NCI-H226 (cell line): ENCODE measurements at regions not wholly inside any gene's neighbourhood (a gene's known extent, or its start where the extent isn't known, plus 50 kb on each side); places are given as distances from the start of the nearest gene placed in this dataset.

Source experiments
- DNase-seq: peaks from one replicate; pipeline ENCODE4 v3.0.0-alpha.2; 2015

GRCh38 chr2:207257251-207258250 lies 91.8 kb upstream of the KLF7 start:
- no peak for DNase-seq

GRCh38 chr2:207258263-207258991 lies 92.7 kb upstream of the KLF7 start:
- DNase-seq, result peak; percentile 91

- DNase-seq, result no peak
Measured at GRCh38 chr2:207260021-207260420, 94.3 kb upstream of the KLF7 start.

GRCh38 chr2:207260947-207261346 lies 95.2 kb upstream of the KLF7 start:
- no peak for DNase-seq

- DNase-seq, result no peak
Measured at GRCh38 chr2:207264310-207264709, 98.6 kb upstream of the KLF7 start.

GRCh38 chr2:207265332-207265731 lies 99.6 kb upstream of the KLF7 start:
- DNase-seq, result no peak

GRCh38 chr2:207265869-207266268 lies 100.1 kb upstream of the KLF7 start:
- no peak for DNase-seq

GRCh38 chr2:207266648-207267047 lies 100.9 kb upstream of the KLF7 start:
- no peak for DNase-seq

- DNase-seq, result no peak
Measured at GRCh38 chr2:207269038-207269437, 103.3 kb upstream of the KLF7 start.

- no peak for DNase-seq
Measured at GRCh38 chr2:207274530-207275189, 108.9 kb upstream of the KLF7 start.

GRCh38 chr2:207275779-207276178 lies 110.0 kb upstream of the KLF7 start:
- no peak for DNase-seq

GRCh38 chr2:207276248-207276647 lies 110.5 kb upstream of the KLF7 start:
- no peak for DNase-seq

- DNase-seq, result no peak
Measured at GRCh38 chr2:207276858-207277257, 111.1 kb upstream of the KLF7 start.

- DNase-seq, result no peak
Measured at GRCh38 chr2:207279520-207279919, 113.8 kb upstream of the KLF7 start.

GRCh38 chr2:207281436-207281835 lies 115.7 kb upstream of the KLF7 start:
- no peak for DNase-seq

- no peak for DNase-seq
Measured at GRCh38 chr2:207282916-207283315, 117.2 kb upstream of the KLF7 start.

- DNase-seq, result no peak
Measured at GRCh38 chr2:207283356-207283755, 117.6 kb upstream of the KLF7 start.

- no peak for DNase-seq
Measured at GRCh38 chr2:207284556-207285472, 119.1 kb upstream of the KLF7 start.

- DNase-seq, result no peak
Measured at GRCh38 chr2:207285473-207285815, 119.7 kb upstream of the KLF7 start.

GRCh38 chr2:207286106-207286505 lies 120.4 kb upstream of the KLF7 start:
- no peak for DNase-seq

- DNase-seq, result no peak
Measured at GRCh38 chr2:207288628-207289027, 122.9 kb upstream of the KLF7 start.

- no peak for DNase-seq
Measured at GRCh38 chr2:207289295-207290018, 123.7 kb upstream of the KLF7 start.
